Lower leg skin (tissue), 4 donors: ENCODE measurements at regions not wholly inside any gene's neighbourhood (a gene's known extent, or its start where the extent isn't known, plus 50 kb on each side); places are given as distances from the start of the nearest gene placed in this dataset.

Source experiments
- DNase-seq, 2 donors: peaks; one replicate each; pipeline ENCODE4 v3.0.0-alpha.2; 2019; ENCODE audit warnings: low spot score in 2 of 2
- H3K4me3 ChIP-seq: fragments of 200-600 bp; sonication (generic); 2 replicates; pipeline ENCODE4 v1.5.1; 2017; ENCODE audit warnings: mild to moderate bottlenecking, low read depth; ENCODE audit not compliant: poor library complexity, severe bottlenecking
- POLR2A ChIP-seq, 2 donors: fragments of 450-650 bp; IDR thresholded peaks; one replicate each; pipeline ENCODE4 v1.6.1; 2016 to 2017; ENCODE audit warnings: antibody characterized with exemption in 2 of 2, mild to moderate bottlenecking in 1 of 2, moderate library complexity in 1 of 2
- WGBS, 2 donors: methylation state at CpG; one replicate each; pipeline ENCODE4 v1.1.5; 2018; 5-methylcytosine and 5-hydroxymethylcytosine counted together
- intact Hi-C: fragments of 100-400 bp; cut with DNase I; formaldehyde crosslinking; loops from one replicate; pipeline ENCODE4 v1.15.0; 2023; ENCODE audit warnings: low total_unique reads
- TF ChIP-seq, protein P1 (sequence below), 3 donors: fragments of 450-650 bp; IDR thresholded peaks; one replicate each; pipeline ENCODE4 v1.5.1; 2016; ENCODE audit warnings: antibody characterized with exemption in 3 of 3, mild to moderate bottlenecking in 3 of 3, moderate library complexity in 2 of 3

DNA sequence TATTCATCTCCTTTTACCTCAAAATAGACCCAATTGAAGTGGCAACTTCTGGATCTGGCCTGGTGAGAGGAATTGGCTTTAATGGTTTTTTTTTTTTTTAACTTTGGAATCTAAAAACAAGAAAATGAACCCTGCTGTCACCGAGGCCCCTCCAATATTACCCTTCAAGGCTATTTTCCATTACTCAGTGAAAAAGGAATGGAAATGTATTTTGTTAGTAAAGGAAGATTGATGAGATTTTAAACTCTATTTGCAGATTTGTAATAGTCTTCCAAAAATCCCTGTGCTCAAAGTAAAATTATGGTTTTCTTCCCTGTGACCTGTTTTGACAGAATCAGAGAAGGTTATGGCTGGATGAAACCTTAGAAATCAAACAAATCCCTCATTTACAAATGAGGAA lies 102.9 kb downstream of the TMEM170B start:
- no peak for DNase-seq
- WGBS, 2 donors, result 76 to 86% methylated on average over 1 of the region's 1 CpG
- no peak overlapping the region for H3K4me3 ChIP-seq
- intact Hi-C loops, result no loop called here
- TF ChIP-seq, protein P1, sequence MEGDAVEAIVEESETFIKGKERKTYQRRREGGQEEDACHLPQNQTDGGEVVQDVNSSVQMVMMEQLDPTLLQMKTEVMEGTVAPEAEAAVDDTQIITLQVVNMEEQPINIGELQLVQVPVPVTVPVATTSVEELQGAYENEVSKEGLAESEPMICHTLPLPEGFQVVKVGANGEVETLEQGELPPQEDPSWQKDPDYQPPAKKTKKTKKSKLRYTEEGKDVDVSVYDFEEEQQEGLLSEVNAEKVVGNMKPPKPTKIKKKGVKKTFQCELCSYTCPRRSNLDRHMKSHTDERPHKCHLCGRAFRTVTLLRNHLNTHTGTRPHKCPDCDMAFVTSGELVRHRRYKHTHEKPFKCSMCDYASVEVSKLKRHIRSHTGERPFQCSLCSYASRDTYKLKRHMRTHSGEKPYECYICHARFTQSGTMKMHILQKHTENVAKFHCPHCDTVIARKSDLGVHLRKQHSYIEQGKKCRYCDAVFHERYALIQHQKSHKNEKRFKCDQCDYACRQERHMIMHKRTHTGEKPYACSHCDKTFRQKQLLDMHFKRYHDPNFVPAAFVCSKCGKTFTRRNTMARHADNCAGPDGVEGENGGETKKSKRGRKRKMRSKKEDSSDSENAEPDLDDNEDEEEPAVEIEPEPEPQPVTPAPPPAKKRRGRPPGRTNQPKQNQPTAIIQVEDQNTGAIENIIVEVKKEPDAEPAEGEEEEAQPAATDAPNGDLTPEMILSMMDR (IDR thresholded peaks at IDR 0.05), result no peak
- TF ChIP-seq POLR2A (IDR thresholded peaks at IDR 0.05), result no peak

DNA sequence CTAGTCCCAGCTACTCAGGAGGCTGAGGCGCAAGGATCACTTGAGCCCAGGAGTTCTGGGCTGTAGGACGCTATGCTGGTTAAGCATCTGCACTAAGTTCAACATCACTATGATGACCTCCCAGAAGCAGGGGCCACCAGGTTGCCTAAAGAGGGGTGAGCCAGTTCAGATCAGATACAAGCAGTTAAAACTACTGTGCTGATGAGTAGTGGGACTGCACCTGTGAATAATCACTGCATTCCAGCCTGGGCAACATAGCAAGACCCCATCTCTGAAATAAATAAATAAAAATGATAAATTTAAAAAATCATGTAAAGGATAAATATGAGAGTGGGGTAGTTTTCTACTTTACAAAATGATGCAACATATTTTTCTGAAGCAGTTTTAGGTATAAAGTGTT lies 106.5 kb downstream of the TMEM170B start:
- no peak for TF ChIP-seq POLR2A (IDR thresholded peaks at IDR 0.05)
- TF ChIP-seq, protein P1 (IDR thresholded peaks at IDR 0.05), result no peak
- H3K4me3 ChIP-seq, result no peak overlapping the region
- DNase-seq, result no peak
- WGBS, 2 donors, result 95 to 98% methylated on average over 2 of the region's 2 CpGs
- intact Hi-C loops, result no loop called here

DNA sequence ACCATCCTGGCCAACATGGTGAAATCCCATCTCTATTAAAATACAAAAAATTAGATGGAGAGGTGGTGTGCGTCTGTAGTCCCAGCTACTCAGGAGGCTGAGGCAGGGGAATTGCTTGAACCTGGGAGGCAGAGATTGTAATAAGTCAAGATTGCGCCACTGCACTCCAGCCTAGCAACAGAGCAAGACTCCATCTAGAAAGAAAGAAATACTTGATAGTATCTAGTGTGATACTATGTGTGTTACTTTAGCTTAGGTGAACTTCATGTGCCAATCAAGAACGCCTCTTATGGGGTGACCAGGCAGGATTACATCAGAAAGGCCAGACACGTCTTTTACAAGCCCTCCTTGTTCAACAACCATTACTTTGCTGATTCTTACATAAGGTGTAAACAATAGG lies 107.1 kb downstream of the TMEM170B start:
- intact Hi-C loops, result no loop called here
- no peak overlapping the region for H3K4me3 ChIP-seq
- WGBS, 2 donors, result 88 to 93% methylated on average over 4 of the region's 4 CpGs
- no peak for TF ChIP-seq POLR2A (IDR thresholded peaks at IDR 0.05)
- TF ChIP-seq, protein P1 (IDR thresholded peaks at IDR 0.05), result no peak
- DNase-seq, result no peak

DNA sequence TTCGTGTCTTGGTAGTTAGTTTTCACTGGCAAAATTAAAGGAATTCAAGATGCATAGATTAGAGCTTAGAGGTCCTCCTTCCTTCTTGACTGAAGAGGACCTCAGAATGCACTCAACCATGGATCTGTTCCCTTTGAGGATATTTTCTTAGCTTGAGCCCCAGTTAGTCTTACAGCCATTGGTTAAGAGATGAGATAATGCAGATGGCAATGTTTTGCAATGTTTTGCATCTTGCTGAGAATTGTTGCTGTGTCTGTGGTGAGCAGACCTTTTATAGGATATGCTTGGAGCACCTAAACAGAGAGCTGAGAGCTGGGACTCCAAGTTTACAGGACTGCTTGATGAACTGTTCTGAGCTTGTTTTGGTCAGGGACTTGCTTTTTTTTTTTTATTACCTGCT lies 107.5 kb downstream of the TMEM170B start:
- 67 to 81% methylated on average over 1 of the region's 1 CpG for WGBS, 2 donors
- intact Hi-C loops, result no loop called here
- no peak overlapping the region for H3K4me3 ChIP-seq
- TF ChIP-seq, protein P1 (IDR thresholded peaks at IDR 0.05), result no peak
- no peak for TF ChIP-seq POLR2A (IDR thresholded peaks at IDR 0.05)
- DNase-seq, result no peak

DNA sequence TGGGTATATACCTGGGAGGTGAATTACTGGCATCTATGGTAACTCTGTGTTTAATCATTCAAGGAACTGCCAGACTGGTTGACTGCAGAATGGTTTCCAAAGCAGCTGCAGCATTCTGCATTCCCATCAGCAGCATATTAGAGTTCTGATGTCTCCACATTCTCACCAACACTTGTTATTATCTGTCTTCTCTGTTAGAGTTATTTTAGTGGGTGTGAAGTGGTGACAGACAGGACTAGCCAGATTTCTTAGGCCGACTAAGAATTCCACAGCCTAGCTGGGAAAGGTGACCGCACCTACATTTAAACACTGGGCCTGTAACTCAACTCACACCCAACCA lies 110.9 kb downstream of the TMEM170B start:
- intact Hi-C loops, result no loop called here
- WGBS, 2 donors, result 62 to 89% methylated on average over 2 of the region's 2 CpGs
- H3K4me3 ChIP-seq, result no peak overlapping the region
- no peak for DNase-seq
- TF ChIP-seq, protein P1 (IDR thresholded peaks at IDR 0.05), result no peak
- TF ChIP-seq POLR2A (IDR thresholded peaks at IDR 0.05), result no peak

DNA sequence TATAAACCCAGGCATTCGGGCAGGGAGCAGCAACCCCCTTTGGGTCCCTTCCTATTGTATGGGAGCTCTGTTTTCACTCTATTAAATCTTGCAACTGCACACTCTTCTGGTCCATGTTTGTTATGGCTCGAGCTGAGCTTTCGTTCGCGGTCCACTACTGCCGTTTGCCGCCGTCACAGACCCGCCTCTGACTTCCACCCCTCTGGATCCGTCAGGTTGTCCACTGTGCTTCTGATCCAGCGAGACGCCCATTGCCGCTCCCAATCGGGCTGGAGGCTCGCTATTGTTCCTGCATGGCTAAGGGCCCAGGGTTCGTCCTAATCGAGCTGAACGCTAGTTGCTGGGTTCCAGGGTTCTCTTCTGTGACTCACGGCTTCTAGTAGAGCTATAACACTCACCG lies 111.3 kb downstream of the TMEM170B start:
- no peak overlapping the region for H3K4me3 ChIP-seq
- 96 to 97% methylated on average over 20 of the region's 20 CpGs for WGBS, 2 donors
- intact Hi-C loops, result no loop called here
- TF ChIP-seq, protein P1 (IDR thresholded peaks at IDR 0.05), result no peak
- no peak for TF ChIP-seq POLR2A (IDR thresholded peaks at IDR 0.05)
- DNase-seq, result no peak
